K562 (cell line): ENCODE measurements at regions not wholly inside any gene's neighbourhood (a gene's known extent, or its start where the extent isn't known, plus 50 kb on each side); places are given as distances from the start of the nearest gene placed in this dataset.

ENCODE experiments used
- ATAC-seq: fragments of 200-7000 bp; cut with Tn5 transposase; 3 replicates; pipeline ENCODE4 v1.9.1; 2020; ENCODE audit warnings: moderate library complexity
- BruUV-seq: library from RNA; stranded (reverse); fragments of 400-500 nt; replicated peaks from 2 replicates; lab custom pipeline; 2021; lab: Mats Ljungman, UMichigan
- CTCF ChIA-PET: fragments of 300-600 bp; formaldehyde crosslinking; extraction: SDS; loops from one replicate; lab custom pipeline; 2021; ENCODE audit warnings: low intra/inter-chr PET ratio; lab: Yijun Ruan, JAX
- POLR2A ChIA-PET: fragments of 300-600, 350-650 bp; sonication (Branson Sonifier 250); formaldehyde crosslinking; extraction: SDS; loops from one replicate; lab custom pipeline; 2021; ENCODE audit warnings: antibody characterized with exemption, inconsistent platforms; lab: Yijun Ruan, JAX
- DNase-seq, 4 experiments: peaks; one replicate each; pipeline versions ENCODE4 v3.0.0 to v3.0.0-alpha.2; 2011 to 2018; ENCODE audit warnings: low spot score in 3 of 4, mixed read lengths in 3 of 4; ENCODE audit errors: extremely low read depth in 1 of 4
- FAIRE-seq: peaks from 2 replicates; lab custom pipeline; 2011; peaks lifted over from hg19 to GRCh38; lab: Jason Lieb, UNC
- H2AFZ ChIP-seq: 2 replicates; pipeline ENCODE4 v1.6.0; 2011; ENCODE audit warnings: low read depth, low read length, control low read depth, inconsistent platforms
- H3K27ac ChIP-seq: fragments of 200-600 bp; 3 replicates; pipeline ENCODE4 v1.8.0; 2011; ENCODE audit warnings: low read depth, mild to moderate bottlenecking, control low read depth, inconsistent platforms, low read length, moderate library complexity, mixed read lengths; ENCODE audit errors: extremely low read depth
- H3K27me3 ChIP-seq, 2 experiments: fragments of 300-600 bp in 1 of 2; 2 replicates in 1 of 2; 3 replicates in 1 of 2; pipeline versions ENCODE4 v1.6.0 to v1.8.0; 2011; ENCODE audit warnings: inconsistent platforms in 2 of 2, low read length in 2 of 2, mild to moderate bottlenecking in 1 of 2, mixed read lengths in 1 of 2, moderate library complexity in 1 of 2; ENCODE audit not compliant: control insufficient read depth in 2 of 2, insufficient read depth in 2 of 2
- H3K36me3 ChIP-seq: fragments of 300-600 bp; 3 replicates; pipeline ENCODE4 v1.8.0; 2011; ENCODE audit warnings: mild to moderate bottlenecking, low read length, inconsistent platforms; ENCODE audit not compliant: control insufficient read depth, insufficient read depth
- H3K4me1 ChIP-seq, 2 experiments: fragments of 200-600 bp in 1 of 2; replicated peaks in 1 of 2; 2 replicates in 1 of 2; 3 replicates in 1 of 2; pipeline versions ENCODE4 v1.5.1 to v1.8.0; 2011; ENCODE audit warnings: inconsistent platforms in 2 of 2, low read length in 2 of 2, mild to moderate bottlenecking in 1 of 2, mixed read lengths in 1 of 2, moderate library complexity in 1 of 2; ENCODE audit not compliant: control insufficient read depth in 2 of 2, insufficient read depth in 2 of 2
- H3K4me2 ChIP-seq: 2 replicates; pipeline ENCODE4 v1.6.1; 2011; ENCODE audit warnings: low read length, control low read depth, inconsistent platforms, mixed read lengths; ENCODE audit not compliant: insufficient read depth
- H3K4me3 ChIP-seq: fragments of 200-600 bp; sonication (generic), shearing (Covaris generic); 2 replicates; pipeline ENCODE4 v1.5.1; 2016; ENCODE audit warnings: control low read depth, inconsistent platforms
- H3K79me2 ChIP-seq: fragments of 200-600 bp; 3 replicates; pipeline ENCODE4 v1.8.0; 2011; ENCODE audit warnings: low read length, inconsistent platforms; ENCODE audit not compliant: control insufficient read depth, insufficient read depth
- H3K9ac ChIP-seq, 2 experiments: 2 replicates each; pipeline versions ENCODE4 v1.6.0 to v1.6.1; 2011; ENCODE audit warnings: low read depth in 2 of 2, low read length in 2 of 2, control low read depth in 1 of 2, inconsistent platforms in 1 of 2, mild to moderate bottlenecking in 1 of 2, mixed read lengths in 1 of 2; ENCODE audit not compliant: insufficient read depth in 1 of 2
- H3K9me1 ChIP-seq: one replicate; pipeline ENCODE4 v1.6.0; 2011; ENCODE audit warnings: inconsistent platforms, mild to moderate bottlenecking, low read length, moderate library complexity; ENCODE audit not compliant: control insufficient read depth, insufficient read depth
- H3K9me3 ChIP-seq: replicated peaks from 2 replicates; pipeline ENCODE4 v1.5.1; 2011; ENCODE audit warnings: low read depth, low read length, inconsistent platforms; ENCODE audit not compliant: control insufficient read depth, insufficient read depth
- H4K20me1 ChIP-seq: replicated peaks from 2 replicates; pipeline ENCODE4 v1.6.1; 2011; ENCODE audit warnings: low read length, inconsistent platforms, mixed read lengths; ENCODE audit not compliant: control insufficient read depth, insufficient read depth
- ARID1B ChIP-seq: fragments of 450-650 bp; IDR thresholded peaks from 2 replicates; pipeline ENCODE4 v1.6.1; 2016; ENCODE audit warnings: antibody characterized with exemption, mild to moderate bottlenecking, inconsistent platforms
- CAMTA2 ChIP-seq: fragments of 250-450 bp; sonication (Bioruptor Pico); conservative IDR thresholded peaks from 2 replicates; pipeline ENCODE4 v1.5.1; 2022
- ELK3 ChIP-seq: fragments of 450-650 bp; formaldehyde crosslinking; IDR thresholded peaks from 2 replicates; pipeline ENCODE4 v1.4.0; 2020; ENCODE audit warnings: mild to moderate bottlenecking
- FOXA3 ChIP-seq, 2 experiments: fragments of 450-650 bp in 1 of 2; sonication (generic) in 1 of 2; formaldehyde crosslinking; IDR thresholded peaks in 1 of 2; conservative IDR thresholded peaks in 1 of 2; 2 replicates each; pipeline versions ENCODE4 v1.4.0 to v1.8.0; 2020 to 2022; ENCODE audit warnings: mild to moderate bottlenecking in 2 of 2, missing genetic modification reagents in 1 of 2
- HINFP ChIP-seq: fragments of 450-650 bp; conservative IDR thresholded peaks from 2 replicates; pipeline ENCODE4 v1.6.1; 2016; ENCODE audit warnings: missing genetic modification characterization, low read depth, mild to moderate bottlenecking, control low read depth, missing compliant biosample characterization
- HOXB6 ChIP-seq: fragments of 250-450 bp; sonication (Bioruptor Pico); IDR thresholded peaks from 2 replicates; pipeline ENCODE4 v1.5.1; 2022; ENCODE audit warnings: mild to moderate bottlenecking, borderline replicate concordance
- NBN ChIP-seq: fragments of 450-650 bp; IDR thresholded peaks from 2 replicates; pipeline ENCODE4 v1.6.1; 2016; ENCODE audit warnings: low read depth, mild to moderate bottlenecking
- NFIC ChIP-seq: fragments of 450-650 bp; IDR thresholded peaks from 2 replicates; pipeline ENCODE4 v1.6.1; 2017; ENCODE audit warnings: mild to moderate bottlenecking, inconsistent platforms
- THRA ChIP-seq: fragments of 450-650 bp; IDR thresholded peaks from 2 replicates; pipeline ENCODE4 v1.6.1; 2017; ENCODE audit warnings: mild to moderate bottlenecking, moderate library complexity
- ZNF165 ChIP-seq: fragments of 250-450 bp; sonication (Bioruptor Pico); IDR thresholded peaks from 2 replicates; pipeline ENCODE4 v1.4.0; 2020; ENCODE audit warnings: borderline replicate concordance
- ZNF197 ChIP-seq: fragments of 200-800 bp; sonication (Bioruptor generic); IDR thresholded peaks from 2 replicates; pipeline ENCODE4 v1.6.1; 2016; ENCODE audit warnings: low read depth, missing genetic modification characterization, missing compliant biosample characterization
- ZNF395 ChIP-seq: fragments of 200-800 bp; sonication (Bioruptor generic); IDR thresholded peaks from 2 replicates; pipeline ENCODE4 v1.6.1; 2017; ENCODE audit warnings: missing genetic modification characterization, missing compliant biosample characterization
- WGBS: fragments of 100-300 bp; shearing (Covaris generic); methylation state at CpG from one replicate; pipeline ENCODE4 v1.1.6; 2016; ENCODE audit warnings: low coverage, mixed read lengths; ENCODE audit not compliant: insufficient coverage; ENCODE audit errors: missing lambda C conversion rate; 5-methylcytosine and 5-hydroxymethylcytosine counted together
- in situ Hi-C: fragments of 300-500 bp; cut with MboI; formaldehyde crosslinking; loops from 4 replicates; pipeline ENCODE4 v1.15.0; 2018; ENCODE audit warnings: inconsistent platforms, mixed read lengths
- intact Hi-C: fragments of 100-400 bp; cut with micrococcal nuclease; formaldehyde crosslinking; loops from 2 replicates; pipeline ENCODE4 v1.14.2; 2022

GRCh38 chr3:59644479-59645402, 594.9 kb upstream of the CFAP20DC start (continued):
- TF ChIP-seq ZNF395 (CRISPR knock-in tag) = no peak

- ChIA-PET CTCF (no interaction called here), POLR2A (interaction anchor here (0.6 kb wide), 1 partner anchor 273 kb away, joined by 3 read pairs; no protein-coding TSS in a partner anchor)
- Histone ChIP-seq H3K4me3 (no peak overlapping the region), H3K79me2 (no peaks in the 10 kb centered on the region), H2AFZ (no peak overlapping the region), H3K9ac (no peak overlapping the region), H4K20me1 (no peaks in the 10 kb centered on the region), H3K36me3 (no peaks in the 10 kb centered on the region), H3K4me2 (no peak overlapping the region), H3K9me1 (no peaks in the 10 kb centered on the region), H3K27me3 (no peaks in the 10 kb centered on the region), H3K9me3 (no peaks in the 10 kb centered on the region), H3K4me1 (no peaks in the 10 kb centered on the region), H3K27ac (no peak overlapping the region)
- intact Hi-C loops = no loop called here
- ATAC-seq (no peak), DNase-seq (no peak), FAIRE-seq (no peak)
- WGBS = 0% methylated on average over 7 of the region's 7 CpGs
- in situ Hi-C loops = no loop called here
- no TSS peak for BruUV-seq
- no peak for TF ChIP-seq ZNF197 (CRISPR knock-in tag)
- no peak for TF ChIP-seq THRA
- TF ChIP-seq HOXB6 (CRISPR knock-in tag) = no peak
- no peak for TF ChIP-seq CAMTA2 (CRISPR knock-in tag)
- no peak for TF ChIP-seq HINFP (tag)
- TF ChIP-seq FOXA3 (CRISPR knock-in tag; conservative IDR thresholded peaks at IDR 0.05 in 1 of 2, IDR thresholded peaks at IDR 0.05 in 1 of 2) = no peak
- no peak for TF ChIP-seq ARID1B
- no peak for TF ChIP-seq ELK3 (CRISPR knock-in tag)
- TF ChIP-seq NFIC = no peak
- no peak for TF ChIP-seq NBN
- TF ChIP-seq ZNF165 (CRISPR knock-in tag) = no peak
These were observed 591.5 kb upstream of the CFAP20DC start for GRCh38 chr3:59641169-59641899.
